GM19395 (cell line): ENCODE measurements at regions not wholly inside any gene's neighbourhood (a gene's known extent, or its start where the extent isn't known, plus 50 kb on each side); places are given as distances from the start of the nearest gene placed in this dataset.
A peak's percentile ranks its signal among the peaks of the same experiment; 100 is the strongest.
"Not testable (repeated sequence)": the region's sequence is repeated elsewhere in the genome, so short reads cannot be mapped to it uniquely, and the experiment has no call there.

Source experiments
- ATAC-seq: cut with Tn5 transposase; IDR thresholded peaks from one replicate; pipeline ENCODE4 v1.9.1; 2021; ENCODE audit warnings: mild to moderate bottlenecking, moderate library complexity; ENCODE audit not compliant: unreplicated experiment

GRCh38 chr1:157410457-157410856 lies 141.9 kb downstream of the FCRL5 start:
- no peak for ATAC-seq

DNA sequence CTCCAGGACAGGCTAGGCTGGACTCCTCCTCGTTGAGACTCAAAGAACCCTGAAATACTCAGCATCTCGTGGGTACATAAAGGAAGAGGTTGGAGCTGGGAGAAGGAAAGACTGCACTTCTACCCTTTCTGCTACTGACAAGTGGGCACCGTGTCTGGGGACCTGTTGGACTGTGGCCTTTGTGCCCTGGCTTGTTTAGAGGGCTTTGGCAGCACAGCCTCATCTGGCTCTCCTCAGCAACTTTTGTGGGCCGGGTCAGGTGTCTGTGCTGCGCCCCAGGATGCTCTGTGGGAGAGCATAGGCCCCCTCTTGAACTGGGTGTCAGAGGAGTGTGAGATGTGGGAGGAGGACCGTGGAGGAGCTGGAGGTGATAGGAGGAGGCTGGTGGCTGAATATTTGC lies 142.4 kb downstream of the FCRL5 start:
- ATAC-seq, result no peak

DNA sequence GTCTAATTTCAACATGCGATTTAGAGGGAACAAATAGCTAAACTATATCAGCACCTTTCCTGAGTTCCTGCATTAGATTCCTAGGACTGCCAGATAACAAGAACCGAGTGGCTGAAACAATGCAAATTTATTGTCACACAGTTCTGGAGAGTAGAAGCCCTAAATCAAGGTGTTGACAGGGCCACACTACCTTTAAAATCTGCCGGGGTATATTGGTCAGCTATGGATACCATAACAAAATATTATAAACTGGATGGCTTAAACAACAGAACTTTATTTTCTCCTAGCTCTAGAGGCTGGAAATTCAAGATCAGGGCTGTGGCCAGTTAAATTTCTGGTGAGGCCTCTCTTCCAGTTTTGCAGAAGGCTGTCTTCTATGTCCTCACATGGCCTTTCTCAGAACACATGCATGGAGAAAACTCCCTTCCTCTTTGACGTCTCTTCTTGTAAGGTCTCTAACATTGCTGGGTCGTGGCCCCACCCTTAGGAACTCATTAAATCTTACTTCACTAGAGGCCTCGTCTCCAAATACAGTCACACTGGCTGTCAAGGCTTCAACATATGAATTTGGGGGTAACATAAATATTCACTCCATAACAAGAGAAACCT lies 144.3 kb downstream of the FCRL5 start:
- no peak for ATAC-seq

DNA sequence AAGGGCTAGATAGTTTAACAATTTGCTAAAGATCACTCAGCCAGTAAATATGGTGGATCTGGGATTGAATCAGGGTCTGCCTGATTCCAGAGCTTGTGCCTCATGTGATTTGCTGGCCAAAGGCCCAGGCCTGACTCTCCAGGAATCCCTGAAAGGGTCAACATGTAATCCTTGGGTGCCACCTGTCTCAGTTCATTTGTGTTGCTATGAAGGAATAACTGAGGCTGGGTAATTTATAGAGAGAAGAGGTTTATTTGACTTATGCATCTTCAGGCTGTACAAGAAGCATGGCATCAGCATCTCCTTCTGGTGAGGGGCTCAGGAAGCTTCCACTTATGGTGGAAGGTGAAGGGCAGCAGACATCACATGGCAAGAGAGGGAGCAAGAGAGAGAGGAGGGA lies 144.9 kb downstream of the FCRL5 start:
- ATAC-seq, result no peak

DNA sequence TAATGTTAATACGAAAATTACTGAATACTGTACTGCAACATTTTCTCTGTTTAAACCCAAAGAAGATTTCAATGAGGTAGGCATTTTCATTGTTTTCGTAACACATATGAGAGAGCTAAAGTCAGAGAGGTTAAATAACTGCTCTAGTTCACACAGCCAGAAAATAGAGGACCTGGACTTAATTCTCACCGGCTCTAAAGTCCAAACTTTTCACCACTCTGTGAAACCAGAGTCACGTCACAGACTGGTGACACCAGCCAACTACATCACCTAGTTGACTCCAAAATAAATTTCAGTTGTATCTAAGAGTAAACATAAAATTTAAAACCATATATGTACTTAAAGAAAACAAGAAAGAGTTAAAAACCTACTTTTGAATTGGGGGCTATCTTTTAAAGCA lies 146.7 kb downstream of the FCRL5 start:
- ATAC-seq, result no peak

DNA sequence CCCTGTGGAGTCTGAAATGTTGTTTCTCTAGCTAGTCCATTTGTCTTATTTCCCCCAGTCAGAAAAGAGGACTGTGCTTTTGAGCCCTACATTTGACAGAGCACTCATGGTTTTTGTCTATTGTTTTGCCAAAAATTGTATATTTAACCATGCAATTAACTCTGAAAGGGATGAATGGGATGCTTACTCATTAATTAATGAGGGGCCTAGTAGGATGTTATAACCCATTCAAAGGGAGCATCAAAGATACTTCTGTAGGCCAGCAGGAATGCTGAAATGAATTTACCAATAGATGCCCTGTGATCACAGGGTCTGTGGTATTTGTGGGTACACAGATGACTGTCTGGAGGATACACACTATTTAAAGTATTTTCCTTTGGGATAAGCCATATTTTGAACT lies 147.7 kb downstream of the FCRL5 start:
- no peak for ATAC-seq

- peak; percentile 42 for ATAC-seq
These were observed 148.2 kb downstream of the FCRL5 start for GRCh38 chr1:157404063-157404501.

- peak; percentile 30 for ATAC-seq
These were observed 148.7 kb downstream of the FCRL5 start for GRCh38 chr1:157403608-157404007.

GRCh38 chr1:157403203-157403602 lies 149.1 kb downstream of the FCRL5 start:
- peak; percentile 81 for ATAC-seq

GRCh38 chr1:157400766-157401165 lies 151.5 kb downstream of the FCRL5 start:
- ATAC-seq, result no peak

- ATAC-seq, result peak; percentile 65
These were observed 152.3 kb downstream of the FCRL5 start for GRCh38 chr1:157399984-157400382.

- peak; percentile 17 for ATAC-seq
These were observed 152.9 kb downstream of the FCRL5 start for GRCh38 chr1:157399343-157399983.

DNA sequence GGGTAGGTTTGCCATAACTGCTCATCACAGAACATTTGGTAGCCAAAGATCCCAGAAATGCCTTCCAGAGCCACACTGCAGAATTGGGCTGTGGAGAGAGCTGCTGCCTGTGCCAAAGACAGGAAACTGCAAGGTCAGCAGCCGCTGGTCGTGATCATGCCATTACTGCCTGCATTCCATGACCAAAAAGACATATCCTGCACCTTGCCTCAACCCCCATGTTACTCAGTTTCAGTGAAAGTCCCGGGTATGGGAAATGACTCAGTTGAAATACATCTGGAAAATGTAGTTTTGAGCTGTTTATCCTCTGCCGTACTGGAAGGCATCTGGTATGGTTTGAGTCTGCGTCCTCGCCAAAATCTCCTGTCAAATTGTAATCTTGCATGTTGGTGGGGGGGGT lies 161.7 kb downstream of the FCRL5 start:
- no peak for ATAC-seq

- no peak for ATAC-seq
These were observed 164.3 kb downstream of the FCRL5 start for GRCh38 chr1:157388057-157388456.

DNA sequence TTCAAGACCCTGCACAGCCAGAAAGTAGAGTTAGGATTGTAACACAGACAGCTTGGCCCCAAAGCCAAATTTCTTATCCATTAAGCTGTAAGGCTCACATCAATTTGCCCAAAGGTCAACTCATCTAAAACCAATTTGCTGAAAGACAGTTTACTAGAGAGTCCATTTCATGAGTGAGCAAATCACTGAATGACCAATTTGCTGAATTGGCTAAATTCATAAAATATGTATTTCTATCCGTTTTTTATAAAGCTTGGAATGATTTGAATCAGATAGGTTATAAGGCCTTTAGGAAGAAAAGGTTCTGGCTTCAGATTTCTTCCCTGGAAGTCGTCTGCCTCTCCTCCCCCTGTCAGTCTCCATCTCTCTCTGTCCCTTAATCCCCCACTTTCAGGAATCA lies 168.1 kb downstream of the FCRL5 start:
- no peak for ATAC-seq

DNA sequence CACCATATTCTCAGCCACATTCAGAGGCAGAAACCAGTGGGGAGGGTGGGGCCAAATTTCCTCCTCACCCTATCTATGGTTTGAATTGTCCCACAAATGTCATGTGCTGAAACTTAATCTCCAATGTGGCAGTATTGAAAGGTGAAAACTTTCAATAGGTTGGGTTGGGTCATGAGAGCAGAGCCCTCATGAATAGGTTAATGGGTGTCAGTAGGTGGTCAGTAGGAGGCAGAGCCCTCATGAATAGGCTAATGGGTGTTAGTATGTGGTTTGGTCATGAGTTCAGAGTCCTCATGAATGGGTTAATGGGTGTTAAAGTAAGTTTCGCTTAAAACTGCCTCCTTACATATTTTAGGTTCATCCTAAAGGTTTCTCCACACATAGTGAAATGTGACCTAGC lies 170.0 kb downstream of the FCRL5 start:
- no peak for ATAC-seq

GRCh38 chr1:157380523-157380922 lies 171.8 kb downstream of the FCRL5 start:
- ATAC-seq, result no peak

DNA sequence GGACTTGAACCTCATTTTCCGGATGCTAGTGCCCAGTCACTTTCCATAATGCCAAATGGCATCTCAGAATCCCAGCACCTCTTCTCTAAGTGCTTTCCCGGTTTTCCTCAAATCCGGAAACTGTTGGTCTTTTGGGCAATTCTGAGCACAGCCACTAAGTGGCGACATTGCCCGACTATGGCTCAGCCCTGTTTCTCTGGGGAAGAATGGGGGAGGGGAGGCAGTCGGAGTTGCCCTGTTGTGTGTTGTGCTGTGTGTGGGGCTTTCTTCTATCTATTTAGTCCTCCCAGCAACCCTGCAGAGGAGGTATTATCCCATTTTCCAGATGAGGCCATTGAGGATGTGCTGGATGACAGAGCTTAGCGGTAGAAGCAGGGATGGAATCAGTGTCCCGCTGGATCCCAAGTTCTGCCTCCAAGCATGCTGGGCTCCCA lies 175.0 kb downstream of the FCRL5 start:
- not testable (repeated sequence) for ATAC-seq

- ATAC-seq, result no peak
These were observed 175.6 kb downstream of the FCRL5 start for GRCh38 chr1:157376681-157377080.

- not testable (repeated sequence) for ATAC-seq
These were observed 180.0 kb downstream of the FCRL5 start for GRCh38 chr1:157372311-157372710.

DNA sequence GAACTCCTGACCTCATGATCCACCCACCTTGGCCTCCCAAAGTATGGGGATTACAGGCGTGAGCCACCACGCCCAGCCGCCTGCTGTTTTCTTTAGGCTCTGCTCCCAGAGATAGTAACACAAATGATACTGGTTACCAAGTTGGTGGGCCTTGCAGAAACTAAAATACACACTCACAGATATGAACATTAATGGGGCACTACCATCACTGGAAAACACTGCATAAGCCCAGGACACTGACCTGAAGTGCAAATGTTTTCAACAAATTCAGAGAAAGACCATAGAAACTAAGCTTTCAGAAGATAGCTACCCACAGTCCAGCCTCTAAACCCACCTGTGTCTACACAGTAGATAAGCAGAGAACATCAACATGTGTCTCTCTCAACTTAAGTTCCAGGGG lies 180.5 kb downstream of the FCRL5 start:
- ATAC-seq, result no peak

DNA sequence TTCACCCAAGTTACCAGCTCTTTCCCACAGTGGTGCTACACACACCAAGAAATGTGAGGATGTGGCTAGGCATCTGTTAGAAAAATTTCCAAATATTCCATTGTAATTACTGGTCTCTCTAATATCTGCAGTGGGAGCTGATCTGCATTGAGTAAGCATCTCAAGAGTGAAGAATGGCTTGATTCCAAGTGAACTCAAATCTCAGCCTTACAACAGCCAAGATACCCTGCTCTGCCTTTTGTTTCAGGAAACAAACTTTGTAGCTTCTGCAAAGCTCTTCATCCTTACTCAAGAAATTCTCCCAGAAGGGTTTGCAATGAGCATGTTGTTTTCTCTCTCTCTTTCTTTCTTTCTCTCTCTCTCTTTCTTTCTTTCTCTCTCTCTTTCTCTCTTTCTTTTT lies 181.1 kb downstream of the FCRL5 start:
- ATAC-seq, result no peak

GRCh38 chr1:157370698-157371097 lies 181.6 kb downstream of the FCRL5 start:
- ATAC-seq, result no peak
